ENCODE measurements at regions not wholly inside any gene's neighbourhood (a gene's known extent, or its start where the extent isn't known, plus 50 kb on each side); places are given as distances from the start of the nearest gene placed in this dataset.

GRCh38 chr3:162376761-162377160 lies 880.2 kb downstream of the OTOL1 start:
- TF ChIP-seq EZH2phosphoT487 (IDR thresholded peaks at IDR 0.05; ENCODE audit: low read depth) (no peak), CTCF (IDR thresholded peaks at IDR 0.05; ENCODE audit: low read depth, low read length) (no peak)
- no peaks in the 10 kb centered on the region for H3K9me3 ChIP-seq (ENCODE audit: insufficient read depth, low read length)
- H4K20me1 ChIP-seq (ENCODE audit: insufficient read depth, low read length) = no peaks in the 10 kb centered on the region
- no peak overlapping the region for H3K4me3 ChIP-seq (ENCODE audit: low read length)
- no peak overlapping the region for H3K9ac ChIP-seq (ENCODE audit: low read length)
- no peaks in the 10 kb centered on the region for H3K36me3 ChIP-seq (replicated peaks; ENCODE audit: low read depth, low read length)
- H3K4me2 ChIP-seq (ENCODE audit: low read length) = no peak overlapping the region
- no peaks in the 10 kb centered on the region for H3K79me2 ChIP-seq (ENCODE audit: low read length)
- no peak overlapping the region for H3K27ac ChIP-seq (ENCODE audit: low read length)
- H3K4me1 ChIP-seq (ENCODE audit: low read length) = no peaks in the 10 kb centered on the region
- no peaks in the 10 kb centered on the region for H3K27me3 ChIP-seq (ENCODE audit: low read depth, low read length)
- H2AFZ ChIP-seq (ENCODE audit: low read depth, low read length) = no peak overlapping the region

- no peaks in the 10 kb centered on the region for H3K79me2 ChIP-seq (ENCODE audit: low read length)
- no peaks in the 10 kb centered on the region for H3K4me1 ChIP-seq (ENCODE audit: low read length)
- no peak overlapping the region for H3K9ac ChIP-seq (ENCODE audit: low read length)
- H3K27ac ChIP-seq (ENCODE audit: low read length) = no peak overlapping the region
- TF ChIP-seq CTCF (IDR thresholded peaks at IDR 0.05; ENCODE audit: low read depth, low read length) = no peak
- TF ChIP-seq EZH2phosphoT487 (IDR thresholded peaks at IDR 0.05; ENCODE audit: low read depth) = no peak
- H3K9me3 ChIP-seq (ENCODE audit: insufficient read depth, low read length) = no peaks in the 10 kb centered on the region
- no peaks in the 10 kb centered on the region for H4K20me1 ChIP-seq (ENCODE audit: insufficient read depth, low read length)
- no peak overlapping the region for H2AFZ ChIP-seq (ENCODE audit: low read depth, low read length)
- H3K4me2 ChIP-seq (ENCODE audit: low read length) = no peak overlapping the region
- H3K27me3 ChIP-seq (ENCODE audit: low read depth, low read length) = no peaks in the 10 kb centered on the region
- no peaks in the 10 kb centered on the region for H3K36me3 ChIP-seq (replicated peaks; ENCODE audit: low read depth, low read length)
- H3K4me3 ChIP-seq (ENCODE audit: low read length) = no peak overlapping the region
These were observed 881.0 kb downstream of the OTOL1 start for GRCh38 chr3:162377608-162378007.

GRCh38 chr3:162385387-162385786 lies 888.8 kb downstream of the OTOL1 start:
- Histone ChIP-seq H3K9ac (ENCODE audit: low read length) (no peak overlapping the region), H3K4me1 (ENCODE audit: low read length) (no peaks in the 10 kb centered on the region), H3K4me3 (ENCODE audit: low read length) (no peak overlapping the region), H3K9me3 (ENCODE audit: insufficient read depth, low read length) (no peaks in the 10 kb centered on the region), H3K4me2 (ENCODE audit: low read length) (no peak overlapping the region), H3K27me3 (ENCODE audit: low read depth, low read length) (no peaks in the 10 kb centered on the region), H4K20me1 (ENCODE audit: insufficient read depth, low read length) (no peaks in the 10 kb centered on the region), H3K27ac (ENCODE audit: low read length) (no peak overlapping the region), H3K36me3 (replicated peaks; ENCODE audit: low read depth, low read length) (no peaks in the 10 kb centered on the region), H3K79me2 (ENCODE audit: low read length) (no peaks in the 10 kb centered on the region), H2AFZ (ENCODE audit: low read depth, low read length) (no peak overlapping the region)
- no peak for TF ChIP-seq EZH2phosphoT487 (IDR thresholded peaks at IDR 0.05; ENCODE audit: low read depth)
- TF ChIP-seq CTCF (IDR thresholded peaks at IDR 0.05; ENCODE audit: low read depth, low read length) = no peak

GRCh38 chr3:162390891-162391290 lies 894.3 kb downstream of the OTOL1 start:
- Histone ChIP-seq H3K4me3 (ENCODE audit: low read length) (no peak overlapping the region), H3K9ac (ENCODE audit: low read length) (no peak overlapping the region), H2AFZ (ENCODE audit: low read depth, low read length) (no peak overlapping the region), H4K20me1 (ENCODE audit: insufficient read depth, low read length) (no peaks in the 10 kb centered on the region), H3K36me3 (replicated peaks; ENCODE audit: low read depth, low read length) (no peaks in the 10 kb centered on the region), H3K79me2 (ENCODE audit: low read length) (no peaks in the 10 kb centered on the region), H3K27me3 (ENCODE audit: low read depth, low read length) (no peaks in the 10 kb centered on the region), H3K4me2 (ENCODE audit: low read length) (no peak overlapping the region), H3K4me1 (ENCODE audit: low read length) (no peaks in the 10 kb centered on the region), H3K27ac (ENCODE audit: low read length) (no peak overlapping the region), H3K9me3 (ENCODE audit: insufficient read depth, low read length) (no peaks in the 10 kb centered on the region)
- TF ChIP-seq EZH2phosphoT487 (IDR thresholded peaks at IDR 0.05; ENCODE audit: low read depth) (no peak), CTCF (IDR thresholded peaks at IDR 0.05; ENCODE audit: low read depth, low read length) (no peak)

Measured in OCI-LY3 (cell line).